ENCODE measurements at regions not wholly inside any gene's neighbourhood (a gene's known extent, or its start where the extent isn't known, plus 50 kb on each side); places are given as distances from the start of the nearest gene placed in this dataset.

DNA sequence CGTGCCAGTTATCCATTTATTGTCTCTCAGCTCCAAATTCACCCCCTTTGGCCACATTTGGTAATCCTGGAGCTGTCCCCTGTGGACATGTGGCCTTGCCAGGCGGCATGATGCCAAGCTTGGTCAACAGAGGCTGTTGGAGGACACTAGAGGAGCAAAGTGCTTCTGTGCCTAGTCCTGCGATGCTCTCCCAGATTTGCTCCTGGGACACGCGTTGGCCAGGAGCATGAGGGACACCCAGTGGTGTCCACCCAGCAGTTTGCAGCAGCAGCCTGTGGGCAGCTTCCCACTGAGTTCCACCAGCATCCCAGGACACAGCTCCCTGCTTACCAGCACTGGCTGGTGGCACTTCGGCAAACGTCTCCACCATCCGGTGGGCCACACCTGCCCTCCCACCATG, 55.5 kb upstream of the STEAP1B start:
- TF ChIP-seq, protein P1, sequence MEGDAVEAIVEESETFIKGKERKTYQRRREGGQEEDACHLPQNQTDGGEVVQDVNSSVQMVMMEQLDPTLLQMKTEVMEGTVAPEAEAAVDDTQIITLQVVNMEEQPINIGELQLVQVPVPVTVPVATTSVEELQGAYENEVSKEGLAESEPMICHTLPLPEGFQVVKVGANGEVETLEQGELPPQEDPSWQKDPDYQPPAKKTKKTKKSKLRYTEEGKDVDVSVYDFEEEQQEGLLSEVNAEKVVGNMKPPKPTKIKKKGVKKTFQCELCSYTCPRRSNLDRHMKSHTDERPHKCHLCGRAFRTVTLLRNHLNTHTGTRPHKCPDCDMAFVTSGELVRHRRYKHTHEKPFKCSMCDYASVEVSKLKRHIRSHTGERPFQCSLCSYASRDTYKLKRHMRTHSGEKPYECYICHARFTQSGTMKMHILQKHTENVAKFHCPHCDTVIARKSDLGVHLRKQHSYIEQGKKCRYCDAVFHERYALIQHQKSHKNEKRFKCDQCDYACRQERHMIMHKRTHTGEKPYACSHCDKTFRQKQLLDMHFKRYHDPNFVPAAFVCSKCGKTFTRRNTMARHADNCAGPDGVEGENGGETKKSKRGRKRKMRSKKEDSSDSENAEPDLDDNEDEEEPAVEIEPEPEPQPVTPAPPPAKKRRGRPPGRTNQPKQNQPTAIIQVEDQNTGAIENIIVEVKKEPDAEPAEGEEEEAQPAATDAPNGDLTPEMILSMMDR (IDR thresholded peaks at IDR 0.05) = no peak
- TF ChIP-seq TAF1 (IDR thresholded peaks at IDR 0.05; ENCODE audit: borderline replicate concordance, low read depth, low read length) = no peak
- no peak for TF ChIP-seq SMC3 (IDR thresholded peaks at IDR 0.05; ENCODE audit: low read depth, low read length)
- TF ChIP-seq, protein P2, sequence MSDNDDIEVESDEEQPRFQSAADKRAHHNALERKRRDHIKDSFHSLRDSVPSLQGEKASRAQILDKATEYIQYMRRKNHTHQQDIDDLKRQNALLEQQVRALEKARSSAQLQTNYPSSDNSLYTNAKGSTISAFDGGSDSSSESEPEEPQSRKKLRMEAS (IDR thresholded peaks at IDR 0.05; ENCODE audit: low read depth) = no peak

Data from SK-N-SH (cell line).